ENCODE measurements at regions not wholly inside any gene's neighbourhood (a gene's known extent, or its start where the extent isn't known, plus 50 kb on each side); places are given as distances from the start of the nearest gene placed in this dataset.

DNA sequence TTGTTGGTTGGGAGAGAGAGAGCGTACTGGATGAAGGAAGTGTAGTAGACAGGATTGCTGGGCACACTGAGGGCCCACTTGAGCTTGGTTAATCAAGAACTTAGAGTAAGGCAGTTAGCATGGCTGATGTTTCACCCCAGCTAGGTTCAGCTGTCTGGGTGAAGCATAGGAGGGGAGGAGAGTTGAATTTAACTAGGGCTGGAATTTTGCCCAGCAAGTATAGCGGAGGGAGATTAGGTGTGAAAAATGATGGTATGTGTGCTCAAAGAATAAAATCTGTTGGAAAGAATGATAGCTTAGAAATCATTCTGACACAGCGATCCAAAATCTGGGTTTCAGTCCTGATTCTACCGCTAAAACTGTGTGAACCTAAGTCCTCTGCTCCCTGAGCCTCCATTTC lies 461.5 kb upstream of the PROX1 start:
- DNase-seq (no peak), ATAC-seq (no peak)
- H3K36me3 ChIP-seq, result no peaks in the 10 kb centered on the region
- H3K27me3 ChIP-seq, result no peaks in the 10 kb centered on the region
- intact Hi-C loops (cut with DNase I), result no loop called here
- no peak overlapping the region for H3K27ac ChIP-seq
- H3K4me1 ChIP-seq, result peaks cover 0 to 3% (median 0%) of the 10 kb centered on the region in 9 donors
- TF ChIP-seq, protein P1, sequence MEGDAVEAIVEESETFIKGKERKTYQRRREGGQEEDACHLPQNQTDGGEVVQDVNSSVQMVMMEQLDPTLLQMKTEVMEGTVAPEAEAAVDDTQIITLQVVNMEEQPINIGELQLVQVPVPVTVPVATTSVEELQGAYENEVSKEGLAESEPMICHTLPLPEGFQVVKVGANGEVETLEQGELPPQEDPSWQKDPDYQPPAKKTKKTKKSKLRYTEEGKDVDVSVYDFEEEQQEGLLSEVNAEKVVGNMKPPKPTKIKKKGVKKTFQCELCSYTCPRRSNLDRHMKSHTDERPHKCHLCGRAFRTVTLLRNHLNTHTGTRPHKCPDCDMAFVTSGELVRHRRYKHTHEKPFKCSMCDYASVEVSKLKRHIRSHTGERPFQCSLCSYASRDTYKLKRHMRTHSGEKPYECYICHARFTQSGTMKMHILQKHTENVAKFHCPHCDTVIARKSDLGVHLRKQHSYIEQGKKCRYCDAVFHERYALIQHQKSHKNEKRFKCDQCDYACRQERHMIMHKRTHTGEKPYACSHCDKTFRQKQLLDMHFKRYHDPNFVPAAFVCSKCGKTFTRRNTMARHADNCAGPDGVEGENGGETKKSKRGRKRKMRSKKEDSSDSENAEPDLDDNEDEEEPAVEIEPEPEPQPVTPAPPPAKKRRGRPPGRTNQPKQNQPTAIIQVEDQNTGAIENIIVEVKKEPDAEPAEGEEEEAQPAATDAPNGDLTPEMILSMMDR (IDR thresholded peaks at IDR 0.05), result no peak
- no peak overlapping the region for H3K4me3 ChIP-seq
- peaks cover 0 to 18% (median 0%) of the 10 kb centered on the region in 11 donors for H3K9me3 ChIP-seq
- 84 to 89% methylated on average over 4 of the region's 4 CpGs for WGBS, 2 donors

DNA sequence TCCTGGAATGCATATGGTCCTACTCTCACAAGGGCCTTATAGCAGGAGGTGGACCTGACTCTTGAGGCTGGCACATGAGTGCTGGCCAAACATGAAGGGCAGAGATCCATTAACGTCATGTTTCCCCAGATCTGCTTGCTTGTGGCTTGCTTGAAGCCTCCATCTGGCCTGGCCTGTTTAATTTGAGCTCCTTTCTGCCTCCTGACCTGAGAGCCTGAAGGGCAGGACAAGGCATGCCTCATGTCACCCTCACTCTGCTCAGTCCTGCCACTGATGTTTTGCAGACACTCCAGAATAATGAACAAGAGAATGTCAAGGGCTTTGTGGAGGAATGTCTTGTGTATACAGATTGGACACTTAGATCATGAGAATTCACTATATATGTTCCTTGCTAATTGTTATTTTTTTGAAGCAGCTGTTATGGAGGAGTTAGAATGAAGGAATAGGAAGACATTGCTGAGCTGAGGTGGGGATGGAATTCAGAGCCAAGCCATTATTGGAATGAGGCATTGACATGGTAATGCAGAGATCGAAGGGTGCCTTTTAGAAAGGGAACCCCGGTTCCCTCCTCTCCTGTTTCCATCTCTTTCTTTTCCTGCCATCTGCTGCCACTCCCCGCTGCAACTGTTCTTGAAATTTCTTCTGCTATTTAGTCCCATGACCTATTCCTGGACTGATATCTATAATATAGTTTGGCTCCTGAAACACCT lies 457.0 kb upstream of the PROX1 start:
- intact Hi-C loops (cut with DNase I), result no loop called here
- ATAC-seq, result peak in 5 of 8 donors; percentile 61 to 91 (median 78)
- TF ChIP-seq, protein P1 (IDR thresholded peaks at IDR 0.05), result no peak
- no peak overlapping the region for H3K4me3 ChIP-seq
- 66 to 71% methylated on average over 4 of the region's 4 CpGs for WGBS, 2 donors
- peaks cover 0 to 3% (median 0%) of the 10 kb centered on the region in 9 donors for H3K4me1 ChIP-seq
- H3K27me3 ChIP-seq, result no peaks in the 10 kb centered on the region
- peak; percentile 10 to 13 for DNase-seq
- H3K9me3 ChIP-seq, result no peaks in the 10 kb centered on the region
- no peak overlapping the region for H3K27ac ChIP-seq
- H3K36me3 ChIP-seq, result no peaks in the 10 kb centered on the region

GRCh38 chr1:213531369-213532310 lies 456.1 kb upstream of the PROX1 start:
- DNase-seq, result no peak
- no peak for ATAC-seq
- TF ChIP-seq, protein P1 (IDR thresholded peaks at IDR 0.05), result no peak
- H3K27me3 ChIP-seq, result no peaks in the 10 kb centered on the region
- no peak overlapping the region for H3K4me3 ChIP-seq
- intact Hi-C loops (cut with DNase I), result no loop called here
- WGBS, 2 donors, result 84 to 85% methylated on average over 12 of the region's 12 CpGs
- H3K27ac ChIP-seq, result no peak overlapping the region
- peaks cover 0 to 3% (median 0%) of the 10 kb centered on the region in 9 donors for H3K4me1 ChIP-seq
- H3K9me3 ChIP-seq, result no peaks in the 10 kb centered on the region
- H3K36me3 ChIP-seq, result no peaks in the 10 kb centered on the region

DNA sequence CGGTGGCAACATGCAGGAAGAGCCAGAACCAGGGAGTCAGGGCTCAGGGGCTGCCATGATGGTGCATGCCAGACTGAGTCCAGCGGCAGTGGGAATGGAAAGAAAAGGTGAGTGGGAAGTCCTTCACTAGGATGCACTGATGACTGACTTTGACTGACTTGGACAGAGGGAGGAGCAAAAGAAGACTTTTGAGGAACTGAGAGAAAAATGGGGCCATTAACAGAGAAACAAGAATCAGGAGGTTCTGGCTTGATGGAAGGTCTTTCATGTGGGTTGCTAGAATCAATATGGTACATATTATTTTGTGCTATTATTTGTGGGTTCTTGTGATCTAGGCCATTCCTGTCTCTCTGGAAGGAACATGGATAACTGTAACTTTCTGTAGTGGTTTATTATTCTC lies 454.6 kb upstream of the PROX1 start:
- WGBS, 2 donors, result 92 to 94% methylated on average over 2 of the region's 2 CpGs
- H3K27ac ChIP-seq, result no peak overlapping the region
- no peak for ATAC-seq

More for the DNA sequence above, 454.6 kb upstream of the PROX1 start:
- intact Hi-C loops (cut with DNase I), result no loop called here
- no peak overlapping the region for H3K4me3 ChIP-seq
- no peaks in the 10 kb centered on the region for H3K27me3 ChIP-seq
- DNase-seq, result no peak
- TF ChIP-seq, protein P1 (IDR thresholded peaks at IDR 0.05), result no peak
- no peaks in the 10 kb centered on the region for H3K9me3 ChIP-seq
- no peaks in the 10 kb centered on the region for H3K36me3 ChIP-seq
- H3K4me1 ChIP-seq, result peaks cover 0 to 3% (median 0%) of the 10 kb centered on the region in 9 donors
